ENCODE measurements at regions not wholly inside any gene's neighbourhood (a gene's known extent, or its start where the extent isn't known, plus 50 kb on each side); places are given as distances from the start of the nearest gene placed in this dataset.

- no peak overlapping the region for H3K4me3 ChIP-seq (ENCODE audit: low read length)
- no peak for DNase-seq (ENCODE audit: low read depth)
- TF ChIP-seq CTCF (conservative IDR thresholded peaks at IDR 0.05; ENCODE audit: low read depth, low read length) = no peak
Measured at GRCh38 chr11:119794756-119795155, 65.8 kb upstream of the NECTIN1 start.

- no peak for TF ChIP-seq CTCF (conservative IDR thresholded peaks at IDR 0.05; ENCODE audit: low read depth, low read length)
- DNase-seq (ENCODE audit: low read depth) = no peak
Measured at GRCh38 chr11:119794141-119794665, 65.2 kb upstream of the NECTIN1 start.

GRCh38 chr11:119793335-119793984 lies 64.5 kb upstream of the NECTIN1 start:
- TF ChIP-seq CTCF (conservative IDR thresholded peaks at IDR 0.05; ENCODE audit: low read depth, low read length) = no peak
- no peak for DNase-seq (ENCODE audit: low read depth)
- H3K4me3 ChIP-seq (ENCODE audit: low read length) = no peak overlapping the region

More at GRCh38 chr11:119794141-119794665, 65.2 kb upstream of the NECTIN1 start:
- no peak overlapping the region for H3K4me3 ChIP-seq (ENCODE audit: low read length)

GRCh38 chr11:119791701-119792151 lies 62.7 kb upstream of the NECTIN1 start:
- no peak overlapping the region for H3K4me3 ChIP-seq (ENCODE audit: low read length)
- TF ChIP-seq CTCF (conservative IDR thresholded peaks at IDR 0.05; ENCODE audit: low read depth, low read length) = no peak
- no peak for DNase-seq (ENCODE audit: low read depth)

GRCh38 chr11:119791047-119791446 lies 62.0 kb upstream of the NECTIN1 start:
- DNase-seq (ENCODE audit: low read depth) = no peak
- no peak overlapping the region for H3K4me3 ChIP-seq (ENCODE audit: low read length)
- no peak for TF ChIP-seq CTCF (conservative IDR thresholded peaks at IDR 0.05; ENCODE audit: low read depth, low read length)

GRCh38 chr11:119790476-119790875 lies 61.5 kb upstream of the NECTIN1 start:
- no peak for TF ChIP-seq CTCF (conservative IDR thresholded peaks at IDR 0.05; ENCODE audit: low read depth, low read length)
- no peak for DNase-seq (ENCODE audit: low read depth)
- H3K4me3 ChIP-seq (ENCODE audit: low read length) = no peak overlapping the region

- no peak for DNase-seq (ENCODE audit: low read depth)
- H3K4me3 ChIP-seq (ENCODE audit: low read length) = no peak overlapping the region
- no peak for TF ChIP-seq CTCF (conservative IDR thresholded peaks at IDR 0.05; ENCODE audit: low read depth, low read length)
Measured at GRCh38 chr11:119789766-119790407, 60.9 kb upstream of the NECTIN1 start.

Measured in retinal pigment epithelial cell (primary cell).